Body of pancreas (tissue), 4 donors: ENCODE measurements at regions not wholly inside any gene's neighbourhood (a gene's known extent, or its start where the extent isn't known, plus 50 kb on each side); places are given as distances from the start of the nearest gene placed in this dataset.
A peak's percentile ranks its signal among the peaks of the same experiment; 100 is the strongest.

Experiments used
- ATAC-seq: fragments of 150-250 bp; one replicate; pipeline ENCODE4 v1.9.1; 2016
- DNase-seq, 4 donors: peaks; one replicate each; pipeline ENCODE4 v3.0.0-alpha.2; 2019
- H3K27ac ChIP-seq, 4 donors: fragments of 200-600 bp; sonication (generic); 1 replicate in 3 of 4; 2 replicates in 1 of 4; pipeline versions ENCODE4 v1.5.1 to v1.6.1; 2016 to 2019; ENCODE audit warnings: mild to moderate bottlenecking in 1 of 4, mixed read lengths in 1 of 4, moderate library complexity in 1 of 4
- H3K27me3 ChIP-seq, 2 donors: fragments of 200-600 bp; sonication (generic); one replicate each; pipeline ENCODE4 v1.6.0; 2016; ENCODE audit warnings: mild to moderate bottlenecking in 1 of 2
- H3K36me3 ChIP-seq, 2 donors: fragments of 200-600 bp; sonication (generic); replicated peaks in 1 of 2; 2 replicates each; pipeline ENCODE4 v1.5.1; 2016; ENCODE audit warnings: low read depth in 2 of 2; ENCODE audit not compliant: insufficient read depth in 1 of 2
- H3K4me1 ChIP-seq: fragments of 200-600 bp; sonication (generic); one replicate; pipeline ENCODE4 v1.6.0; 2016
- H3K4me3 ChIP-seq, 2 donors: fragments of 200-600 bp; sonication (generic); 1 replicate in 1 of 2; 2 replicates in 1 of 2; pipeline ENCODE4 v1.5.1; 2016 to 2019
- H3K9me3 ChIP-seq, 3 donors: fragments of 200-600 bp; sonication (generic); 1 replicate in 2 of 3; 2 replicates in 1 of 3; pipeline ENCODE4 v1.5.1; 2016
- CTCF ChIP-seq, 7 experiments: fragments of 450-650 bp in 4 of 7; fragments of 200-600 bp in 3 of 7; sonication (generic) in 3 of 7; IDR thresholded peaks; one replicate each; pipeline ENCODE4 v1.5.1; 2016 to 2019; ENCODE audit warnings: antibody characterized with exemption in 7 of 7
- POLR2A ChIP-seq, 3 donors: fragments of 450-650 bp; IDR thresholded peaks; one replicate each; pipeline ENCODE4 v1.6.1; 2016; ENCODE audit warnings: antibody characterized with exemption in 3 of 3, mild to moderate bottlenecking in 2 of 3
- WGBS, 2 donors: methylation state at CpG; one replicate each; pipeline ENCODE4 v1.1.5; 2017; 5-methylcytosine and 5-hydroxymethylcytosine counted together
- intact Hi-C: fragments of 100-400 bp; cut with DNase I; formaldehyde crosslinking; loops from one replicate; pipeline ENCODE4 v1.15.1; 2023

DNA sequence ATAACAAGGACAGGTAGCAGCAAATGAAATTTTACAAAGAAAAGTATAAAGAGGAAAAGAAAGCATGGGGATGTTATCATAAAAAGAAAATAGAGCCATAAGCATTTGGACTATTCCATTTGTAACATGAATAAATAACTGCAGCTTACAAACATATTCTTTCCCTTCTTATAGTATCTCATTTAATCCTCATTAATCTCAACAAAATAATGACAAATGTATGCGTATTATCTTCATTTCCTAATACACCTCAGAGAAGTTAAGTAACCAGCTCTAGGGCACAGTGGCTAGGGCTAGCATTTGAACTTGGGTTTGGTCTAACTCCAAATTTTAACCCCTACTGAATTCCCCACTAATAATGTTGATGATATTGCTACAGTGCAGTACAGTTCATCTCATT, 175.5 kb upstream of the POU5F2 start:
- Histone ChIP-seq H3K36me3 (no peaks in the 10 kb centered on the region), H3K4me3 (no peak overlapping the region), H3K27me3 (no peaks in the 10 kb centered on the region), H3K27ac (no peak overlapping the region), H3K9me3 (no peaks in the 10 kb centered on the region), H3K4me1 (no peaks in the 10 kb centered on the region)
- ATAC-seq (no peak), DNase-seq (no peak)
- intact Hi-C loops, result no loop called here
- TF ChIP-seq CTCF (IDR thresholded peaks at IDR 0.05) (no peak), POLR2A (IDR thresholded peaks at IDR 0.05) (no peak)
- 87 to 96% methylated on average over 1 of the region's 1 CpG for WGBS, 2 donors

GRCh38 chr5:93915142-93915553, 173.7 kb upstream of the POU5F2 start:
- no peaks in the 10 kb centered on the region for H3K27me3 ChIP-seq
- H3K4me1 ChIP-seq, result no peaks in the 10 kb centered on the region
- peak; percentile 45 for ATAC-seq
- H3K36me3 ChIP-seq, result no peaks in the 10 kb centered on the region
- no peak for DNase-seq
- TF ChIP-seq CTCF (IDR thresholded peaks at IDR 0.05) (peak; percentile 39 to 74 (median 66)), POLR2A (IDR thresholded peaks at IDR 0.05) (no peak)
- intact Hi-C loops, result no loop called here
- H3K9me3 ChIP-seq, result no peaks in the 10 kb centered on the region
- no peak overlapping the region for H3K27ac ChIP-seq
- no peak overlapping the region for H3K4me3 ChIP-seq

GRCh38 chr5:93911609-93912008, 170.2 kb upstream of the POU5F2 start:
- Histone ChIP-seq H3K27me3 (no peaks in the 10 kb centered on the region), H3K4me3 (no peak overlapping the region), H3K9me3 (no peaks in the 10 kb centered on the region), H3K4me1 (no peaks in the 10 kb centered on the region), H3K36me3 (no peaks in the 10 kb centered on the region), H3K27ac (no peak overlapping the region)
- 58 to 59% methylated on average over 2 of the region's 2 CpGs for WGBS, 2 donors
- TF ChIP-seq POLR2A (IDR thresholded peaks at IDR 0.05), result no peak
- no peak for TF ChIP-seq CTCF (IDR thresholded peaks at IDR 0.05)
- intact Hi-C loops, result no loop called here
- no peak for DNase-seq
- no peak for ATAC-seq

DNA sequence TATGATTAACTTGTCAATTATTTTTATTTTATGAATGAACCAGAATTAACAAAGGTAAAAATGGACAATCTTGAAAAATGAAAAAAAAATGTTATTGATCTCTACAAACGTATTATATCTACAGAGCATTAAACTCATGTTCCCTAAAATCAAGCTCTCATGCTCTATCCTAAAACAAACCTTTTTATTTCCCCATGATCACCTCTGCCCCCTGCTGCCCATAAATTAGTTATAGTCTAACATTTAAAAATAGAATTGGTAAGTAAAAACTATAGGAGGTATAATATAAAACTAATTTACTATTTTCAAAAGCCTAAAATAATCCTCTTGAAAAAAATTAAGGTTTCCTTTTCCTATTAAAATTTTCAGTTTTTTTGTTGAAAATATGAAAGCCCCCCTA, 168.0 kb upstream of the POU5F2 start:
- peaks cover 4% of the 10 kb centered on the region for H3K4me1 ChIP-seq
- DNase-seq (no peak), ATAC-seq (no peak)
- intact Hi-C loops, result no loop called here
- H3K4me3 ChIP-seq, result no peak overlapping the region
- TF ChIP-seq CTCF (IDR thresholded peaks at IDR 0.05), result peak in 2 of 7 experiments; percentile 12 to 15
- TF ChIP-seq POLR2A (IDR thresholded peaks at IDR 0.05), result no peak
- H3K9me3 ChIP-seq, result no peaks in the 10 kb centered on the region
- 36 to 55% methylated on average over 1 of the region's 1 CpG for WGBS, 2 donors
- no peaks in the 10 kb centered on the region for H3K27me3 ChIP-seq
- H3K27ac ChIP-seq, result no peak overlapping the region
- H3K36me3 ChIP-seq, result no peaks in the 10 kb centered on the region

DNA sequence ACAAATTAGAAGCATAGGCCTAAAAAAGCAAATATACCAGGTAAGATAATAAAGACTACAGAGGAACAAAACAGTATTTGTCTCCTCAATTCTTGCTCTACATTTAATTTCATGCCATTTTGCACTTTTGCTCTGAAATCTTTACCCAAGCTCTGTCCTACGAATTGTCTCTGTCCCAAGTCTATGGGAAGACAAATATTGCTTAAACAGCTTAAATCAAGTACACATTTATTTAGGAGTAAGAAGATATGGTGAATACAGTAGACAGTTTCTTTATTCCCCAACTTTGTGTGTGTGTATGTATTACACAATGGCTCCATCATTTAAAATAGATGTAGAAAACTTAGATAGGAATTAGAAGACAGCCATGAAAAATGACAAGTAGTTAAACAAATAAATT, 163.5 kb upstream of the POU5F2 start:
- no peak for DNase-seq
- intact Hi-C loops, result no loop called here
- Histone ChIP-seq H3K9me3 (no peaks in the 10 kb centered on the region), H3K4me3 (no peak overlapping the region), H3K4me1 (peaks cover 4% of the 10 kb centered on the region), H3K36me3 (no peaks in the 10 kb centered on the region), H3K27me3 (no peaks in the 10 kb centered on the region), H3K27ac (no peak overlapping the region)
- WGBS, 2 donors, result 77 to 89% methylated on average over 1 of the region's 1 CpG
- TF ChIP-seq POLR2A (IDR thresholded peaks at IDR 0.05) (no peak), CTCF (IDR thresholded peaks at IDR 0.05) (no peak)
- no peak for ATAC-seq
